HEK293 (cell line): ENCODE measurements at regions not wholly inside any gene's neighbourhood (a gene's known extent, or its start where the extent isn't known, plus 50 kb on each side); places are given as distances from the start of the nearest gene placed in this dataset.

Source experiments
- CTCF ChIA-PET: fragments of 350-600 bp; formaldehyde crosslinking; extraction: SDS; loops from one replicate; lab custom pipeline; 2021; ENCODE audit warnings: antibody characterized with exemption; lab: Yijun Ruan, JAX
- POLR2A ChIA-PET: fragments of 300-600 bp; formaldehyde crosslinking; extraction: SDS; loops from one replicate; lab custom pipeline; 2020; ENCODE audit warnings: antibody characterized with exemption, inconsistent platforms; lab: Yijun Ruan, JAX
- H3K27ac ChIP-seq: fragments of 200-500 bp; sonication (Bioruptor generic); 2 replicates; pipeline ENCODE4 v1.5.1; 2014; ENCODE audit warnings: low read depth, low read length, control low read depth, inconsistent platforms; ENCODE audit errors: extremely low read depth
- H3K36me3 ChIP-seq, 2 experiments: fragments of 200-500 bp in 1 of 2; sonication (Bioruptor generic) in 1 of 2; 1 replicate in 1 of 2; 2 replicates in 1 of 2; pipeline ENCODE4 v1.5.1; 2014 to 2017; ENCODE audit warnings: inconsistent platforms in 2 of 2, low read length in 2 of 2; ENCODE audit not compliant: control insufficient read depth in 2 of 2, insufficient read depth in 1 of 2
- H3K4me1 ChIP-seq: fragments of 200-500 bp; sonication (Bioruptor generic); 2 replicates; pipeline ENCODE4 v1.5.1; 2014; ENCODE audit warnings: mild to moderate bottlenecking, low read length, inconsistent platforms; ENCODE audit not compliant: control insufficient read depth, insufficient read depth
- H3K4me3 ChIP-seq: 2 replicates; pipeline ENCODE4 v1.5.1; 2011; ENCODE audit warnings: low read depth, mild to moderate bottlenecking, control low read depth, low read length, moderate library complexity
- H3K9me3 ChIP-seq: fragments of 200-500 bp; sonication (Bioruptor generic); 2 replicates; pipeline ENCODE4 v1.5.1; 2014; ENCODE audit warnings: low read depth, low read length, inconsistent platforms; ENCODE audit not compliant: control insufficient read depth, insufficient read depth
- HOXD13 ChIP-seq: sonication (generic); formaldehyde crosslinking; IDR thresholded peaks from 2 replicates; pipeline ENCODE4 v1.8.0; 2022; ENCODE audit warnings: missing genetic modification reagents, borderline replicate concordance
- IKZF3 ChIP-seq: fragments of 450-650 bp; IDR thresholded peaks from 2 replicates; pipeline ENCODE4 v1.5.0; 2018; ENCODE audit warnings: missing biosample characterization, mild to moderate bottlenecking, missing genetic modification characterization, moderate library complexity
- KLF7 ChIP-seq: fragments of 450-650 bp; formaldehyde crosslinking; IDR thresholded peaks from 2 replicates; pipeline ENCODE4 v1.5.1; 2016; ENCODE audit warnings: missing biosample characterization, missing genetic modification characterization, borderline replicate concordance
- PRDM1 ChIP-seq: fragments of 450-650 bp; formaldehyde crosslinking; IDR thresholded peaks from 2 replicates; pipeline ENCODE4; 2016; ENCODE audit warnings: missing biosample characterization, missing genetic modification characterization
- SETDB1 ChIP-seq: IDR thresholded peaks from one replicate; pipeline ENCODE4 v1.6.1; 2017; ENCODE audit warnings: mild to moderate bottlenecking, low read length, moderate library complexity, mixed read lengths; ENCODE audit not compliant: insufficient read length
- SP7 ChIP-seq: fragments of 450-650 bp; formaldehyde crosslinking; IDR thresholded peaks from 2 replicates; pipeline ENCODE4 v1.5.1; 2016; ENCODE audit warnings: missing biosample characterization, missing genetic modification characterization
- ZBTB17 ChIP-seq: fragments of 450-650 bp; formaldehyde crosslinking; IDR thresholded peaks from 2 replicates; pipeline ENCODE4 v1.5.1; 2016; ENCODE audit warnings: missing biosample characterization, missing genetic modification characterization
- ZFHX2 ChIP-seq: fragments of 450-650 bp; formaldehyde crosslinking; conservative IDR thresholded peaks from 2 replicates; pipeline ENCODE4 v1.5.1; 2016; ENCODE audit warnings: missing biosample characterization, missing genetic modification characterization
- ZFP41 ChIP-seq: fragments of 450-650 bp; formaldehyde crosslinking; IDR thresholded peaks from 2 replicates; pipeline ENCODE4 v1.5.1; 2016; ENCODE audit warnings: missing biosample characterization, missing genetic modification characterization, borderline replicate concordance
- ZNF114 ChIP-seq: fragments of 450-650 bp; formaldehyde crosslinking; IDR thresholded peaks from 2 replicates; pipeline ENCODE4 v1.5.0; 2017; ENCODE audit warnings: missing biosample characterization, missing genetic modification characterization
- ZNF121 ChIP-seq: fragments of 450-650 bp; formaldehyde crosslinking; IDR thresholded peaks from 2 replicates; pipeline ENCODE4 v1.5.1; 2016; ENCODE audit warnings: missing biosample characterization, missing genetic modification characterization
- ZNF148 ChIP-seq: fragments of 450-650 bp; formaldehyde crosslinking; IDR thresholded peaks from 2 replicates; pipeline ENCODE4 v1.5.0; 2017; ENCODE audit warnings: missing biosample characterization, missing genetic modification characterization, borderline replicate concordance
- ZNF2 ChIP-seq: fragments of 450-650 bp; formaldehyde crosslinking; IDR thresholded peaks from 2 replicates; pipeline ENCODE4 v1.5.1; 2016; ENCODE audit warnings: missing biosample characterization, missing genetic modification characterization
- ZNF404 ChIP-seq: fragments of 450-650 bp; formaldehyde crosslinking; IDR thresholded peaks from 2 replicates; pipeline ENCODE4 v1.5.1; 2017; ENCODE audit warnings: missing biosample characterization, missing genetic modification characterization
- ZNF416 ChIP-seq: fragments of 450-650 bp; formaldehyde crosslinking; IDR thresholded peaks from 2 replicates; pipeline ENCODE4 v1.5.1; 2016; ENCODE audit warnings: missing biosample characterization, missing genetic modification characterization
- ZNF510 ChIP-seq: fragments of 450-650 bp; formaldehyde crosslinking; IDR thresholded peaks from 2 replicates; pipeline ENCODE4 v1.5.1; 2018; ENCODE audit warnings: mild to moderate bottlenecking, missing genetic modification characterization, missing biosample characterization; ENCODE audit not compliant: insufficient replicate concordance
- ZNF629 ChIP-seq: fragments of 450-650 bp; formaldehyde crosslinking; IDR thresholded peaks from 2 replicates; pipeline ENCODE4 v1.5.1; 2017; ENCODE audit warnings: missing biosample characterization, missing genetic modification characterization
- ZNF768 ChIP-seq: fragments of 450-650 bp; formaldehyde crosslinking; IDR thresholded peaks from 2 replicates; pipeline ENCODE4 v1.5.1; 2018; ENCODE audit warnings: missing biosample characterization, mild to moderate bottlenecking, missing genetic modification characterization
- ZNF776 ChIP-seq: fragments of 450-650 bp; formaldehyde crosslinking; IDR thresholded peaks from 2 replicates; pipeline ENCODE4 v1.5.0; 2017; ENCODE audit warnings: missing biosample characterization, missing genetic modification characterization, borderline replicate concordance
- ZNF785 ChIP-seq: fragments of 450-650 bp; formaldehyde crosslinking; IDR thresholded peaks from 2 replicates; pipeline ENCODE4 v1.5.1; 2016; ENCODE audit warnings: missing biosample characterization, missing genetic modification characterization
- ZNF843 ChIP-seq: fragments of 450-650 bp; formaldehyde crosslinking; IDR thresholded peaks from 2 replicates; pipeline ENCODE4 v1.5.1; 2016; ENCODE audit warnings: missing biosample characterization, missing genetic modification characterization
- TF ChIP-seq, protein P1 (sequence below): fragments of 450-650 bp; formaldehyde crosslinking; IDR thresholded peaks from 2 replicates; pipeline ENCODE4 v1.5.1; 2017; ENCODE audit warnings: missing biosample characterization, missing genetic modification characterization
- TF ChIP-seq, protein P2 (sequence below): fragments of 450-650 bp; formaldehyde crosslinking; IDR thresholded peaks from 2 replicates; pipeline ENCODE4 v1.5.1; 2016; ENCODE audit warnings: missing biosample characterization, missing genetic modification characterization

DNA sequence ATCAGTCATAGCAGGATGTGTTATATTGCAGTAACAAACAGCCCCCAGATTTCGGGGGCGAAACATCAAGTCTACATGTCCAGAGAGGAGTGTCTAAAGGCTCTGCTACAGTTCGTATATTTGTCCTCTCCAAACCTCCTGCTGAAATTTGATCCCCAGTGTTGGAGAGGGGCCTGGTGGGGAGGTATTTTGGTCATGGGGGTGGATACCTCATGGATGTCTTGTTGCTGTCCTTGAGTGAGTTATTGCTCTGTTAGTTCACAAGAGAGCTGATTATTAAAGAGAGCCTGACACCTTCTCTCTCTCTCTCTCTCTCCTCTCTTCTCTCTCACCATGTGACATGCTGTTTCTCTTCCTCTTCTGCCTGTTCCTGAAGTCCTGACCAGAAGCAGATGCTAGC lies 343.7 kb downstream of the TCERG1L start:
- Histone ChIP-seq H3K27ac (no peak overlapping the region), H3K36me3 (no peaks in the 10 kb centered on the region), H3K4me3 (no peak overlapping the region)
- TF ChIP-seq PRDM1 (tag by site-specific recombination), result no peak
- peak; percentile 18 for TF ChIP-seq SETDB1
- TF ChIP-seq ZNF785, result no peak
- TF ChIP-seq, all 188 proteins: peak for 1
- CTCF ChIA-PET, result no interaction called here
- POLR2A ChIA-PET, result no interaction called here
- Histone ChIP-seq H3K9me3 (no peaks in the 10 kb centered on the region), H3K4me1 (no peaks in the 10 kb centered on the region)

DNA sequence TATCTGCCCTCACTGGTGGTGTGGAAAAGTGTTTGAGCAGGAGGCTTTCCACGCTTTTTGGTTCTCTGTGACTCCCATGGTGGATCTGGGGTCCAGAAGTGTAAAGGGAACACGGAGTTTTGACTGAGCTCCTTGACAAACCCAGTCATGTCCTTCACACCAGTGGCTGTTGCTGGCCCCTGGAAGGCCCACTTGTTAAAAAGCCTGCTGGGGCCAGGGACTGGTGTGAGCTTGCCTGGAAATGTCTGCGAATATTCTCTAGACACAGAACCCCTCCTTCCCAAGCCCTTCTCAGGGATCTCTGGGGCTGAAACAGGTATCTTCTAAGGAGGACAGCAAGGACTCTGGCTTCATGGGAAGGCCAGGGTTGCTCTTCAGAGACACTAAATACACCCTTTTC lies 343.0 kb downstream of the TCERG1L start:
- Histone ChIP-seq H3K4me1 (no peaks in the 10 kb centered on the region), H3K36me3 (no peaks in the 10 kb centered on the region), H3K4me3 (no peak overlapping the region), H3K27ac (no peak overlapping the region)
- POLR2A ChIA-PET, result no interaction called here
- TF ChIP-seq, protein P1, sequence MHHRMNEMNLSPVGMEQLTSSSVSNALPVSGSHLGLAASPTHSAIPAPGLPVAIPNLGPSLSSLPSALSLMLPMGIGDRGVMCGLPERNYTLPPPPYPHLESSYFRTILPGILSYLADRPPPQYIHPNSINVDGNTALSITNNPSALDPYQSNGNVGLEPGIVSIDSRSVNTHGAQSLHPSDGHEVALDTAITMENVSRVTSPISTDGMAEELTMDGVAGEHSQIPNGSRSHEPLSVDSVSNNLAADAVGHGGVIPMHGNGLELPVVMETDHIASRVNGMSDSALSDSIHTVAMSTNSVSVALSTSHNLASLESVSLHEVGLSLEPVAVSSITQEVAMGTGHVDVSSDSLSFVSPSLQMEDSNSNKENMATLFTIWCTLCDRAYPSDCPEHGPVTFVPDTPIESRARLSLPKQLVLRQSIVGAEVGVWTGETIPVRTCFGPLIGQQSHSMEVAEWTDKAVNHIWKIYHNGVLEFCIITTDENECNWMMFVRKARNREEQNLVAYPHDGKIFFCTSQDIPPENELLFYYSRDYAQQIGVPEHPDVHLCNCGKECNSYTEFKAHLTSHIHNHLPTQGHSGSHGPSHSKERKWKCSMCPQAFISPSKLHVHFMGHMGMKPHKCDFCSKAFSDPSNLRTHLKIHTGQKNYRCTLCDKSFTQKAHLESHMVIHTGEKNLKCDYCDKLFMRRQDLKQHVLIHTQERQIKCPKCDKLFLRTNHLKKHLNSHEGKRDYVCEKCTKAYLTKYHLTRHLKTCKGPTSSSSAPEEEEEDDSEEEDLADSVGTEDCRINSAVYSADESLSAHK (tag by site-specific recombination), result no peak
- TF ChIP-seq ZFHX2 (no peak), ZNF776 (tag by site-specific recombination) (no peak), ZNF768 (no peak), ZFP41 (no peak), ZNF148 (no peak), IKZF3 (no peak), SP7 (tag by site-specific recombination) (no peak), HOXD13 (CRISPR knock-in tag) (no peak), ZNF510 (tag by site-specific recombination) (no peak), ZNF2 (no peak), ZNF843 (tag by site-specific recombination) (no peak), ZNF629 (tag by site-specific recombination) (no peak), ZNF404 (no peak), ZNF121 (no peak), ZNF114 (tag by site-specific recombination) (no peak), KLF7 (no peak), ZBTB17 (tag by site-specific recombination) (no peak), ZNF416 (tag by site-specific recombination) (no peak)
- TF ChIP-seq, protein P2, sequence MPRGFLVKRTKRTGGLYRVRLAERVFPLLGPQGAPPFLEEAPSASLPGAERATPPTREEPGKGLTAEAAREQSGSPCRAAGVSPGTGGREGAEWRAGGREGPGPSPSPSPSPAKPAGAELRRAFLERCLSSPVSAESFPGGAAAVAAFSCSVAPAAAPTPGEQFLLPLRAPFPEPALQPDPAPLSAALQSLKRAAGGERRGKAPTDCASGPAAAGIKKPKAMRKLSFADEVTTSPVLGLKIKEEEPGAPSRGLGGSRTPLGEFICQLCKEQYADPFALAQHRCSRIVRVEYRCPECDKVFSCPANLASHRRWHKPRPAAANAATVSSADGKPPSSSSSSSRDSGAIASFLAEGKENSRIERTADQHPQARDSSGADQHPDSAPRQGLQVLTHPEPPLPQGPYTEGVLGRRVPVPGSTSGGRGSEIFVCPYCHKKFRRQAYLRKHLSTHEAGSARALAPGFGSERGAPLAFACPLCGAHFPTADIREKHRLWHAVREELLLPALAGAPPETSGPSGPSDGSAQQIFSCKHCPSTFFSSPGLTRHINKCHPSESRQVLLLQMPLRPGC, result no peak
- TF ChIP-seq, all 188 proteins: peak for 0
- no peaks in the 10 kb centered on the region for H3K9me3 ChIP-seq
- CTCF ChIA-PET, result no interaction called here
